B cell (primary cell): ENCODE measurements at regions not wholly inside any gene's neighbourhood (a gene's known extent, or its start where the extent isn't known, plus 50 kb on each side); places are given as distances from the start of the nearest gene placed in this dataset.

Source experiments
- ATAC-seq: fragments of 200-7000 bp; cut with Tn5 transposase; one replicate; pipeline ENCODE4 v1.10.0; 2021; ENCODE audit warnings: low read depth, mild to moderate bottlenecking, moderate number of reproducible peaks, moderate library complexity
- CTCF ChIA-PET: fragments of 350-600 bp; sonication (Branson Sonifier 250); formaldehyde crosslinking; loops from one replicate; lab custom pipeline; 2021; ENCODE audit warnings: antibody characterized with exemption, inconsistent platforms; lab: Charles Lee
- POLR2A ChIA-PET: fragments of 350-600 bp; sonication (Branson Sonifier 250); formaldehyde crosslinking; loops from one replicate; lab custom pipeline; 2021; ENCODE audit warnings: antibody characterized with exemption; lab: Charles Lee
- DNase-seq: peaks from one replicate; pipeline ENCODE4 v3.0.0; 2013
- H2AFZ ChIP-seq: 2 replicates; pipeline ENCODE4 v1.6.1; 2012; ENCODE audit warnings: mild to moderate bottlenecking, low read depth, low read length; ENCODE audit not compliant: insufficient read depth, poor library complexity, severe bottlenecking
- H3K27ac ChIP-seq, 2 donors: 1 replicate in 1 of 2; 2 replicates in 1 of 2; pipeline ENCODE4 v1.5.1; 2012 to 2013; ENCODE audit warnings: low read length in 2 of 2, mild to moderate bottlenecking in 2 of 2, moderate library complexity in 1 of 2
- H3K27me3 ChIP-seq, 4 experiments: fragments of 200-600 bp in 1 of 4; sonication (generic) in 1 of 4; replicated peaks in 1 of 4; 1 replicate in 2 of 4; 2 replicates in 2 of 4; pipeline versions ENCODE4 v1.6.1 to v1.7.0; 2013 to 2016; ENCODE audit warnings: low read length in 3 of 4, mild to moderate bottlenecking in 2 of 4, mixed read lengths in 1 of 4, moderate library complexity in 1 of 4; ENCODE audit not compliant: insufficient read depth in 4 of 4, control insufficient read depth in 3 of 4; ENCODE audit errors: control extremely low read depth in 1 of 4
- H3K36me3 ChIP-seq, 2 experiments: replicated peaks in 1 of 2; 1 replicate in 1 of 2; 2 replicates in 1 of 2; pipeline versions ENCODE4 v1.6.1 to v1.7.1; 2013; ENCODE audit warnings: low read length in 1 of 2; ENCODE audit not compliant: insufficient read depth in 2 of 2, control insufficient read depth in 1 of 2; ENCODE audit errors: control extremely low read depth in 1 of 2, extremely low read depth in 1 of 2
- H3K4me1 ChIP-seq, 2 donors: fragments of 200-600 bp in 1 of 2; sonication (generic) in 1 of 2; 1 replicate in 1 of 2; 2 replicates in 1 of 2; pipeline versions ENCODE4 v1.5.1 to v1.6.1; 2013 to 2017; ENCODE audit warnings: low read length in 2 of 2; ENCODE audit not compliant: control insufficient read depth in 2 of 2, insufficient read depth in 2 of 2
- H3K4me2 ChIP-seq: replicated peaks from 2 replicates; pipeline ENCODE3; 2012; ENCODE audit warnings: mild to moderate bottlenecking, low read depth, low read length; ENCODE audit not compliant: poor library complexity, severe bottlenecking
- H3K4me3 ChIP-seq, 5 experiments: fragments of 200-600 bp in 1 of 5; sonication (generic) in 1 of 5; 1 replicate in 3 of 5; 2 replicates in 2 of 5; pipeline versions ENCODE4 v1.5.1 to v1.7.0; 2011 to 2016; ENCODE audit warnings: low read length in 4 of 5, mild to moderate bottlenecking in 4 of 5, low read depth in 2 of 5, control low read depth in 1 of 5, moderate library complexity in 1 of 5; ENCODE audit not compliant: insufficient read depth in 1 of 5; ENCODE audit errors: control extremely low read depth in 1 of 5, extremely low read depth in 1 of 5
- H3K79me2 ChIP-seq: fragments of 200-600 bp; sonication (generic); one replicate; pipeline ENCODE4 v1.6.0; 2016; ENCODE audit warnings: low read length; ENCODE audit not compliant: control insufficient read depth, insufficient read depth
- H3K9ac ChIP-seq: fragments of 200-600 bp; sonication (generic); 2 replicates; pipeline ENCODE4 v1.6.1; 2017; ENCODE audit warnings: mild to moderate bottlenecking, low read length, moderate library complexity
- H3K9me3 ChIP-seq, 3 donors: one replicate each; pipeline versions ENCODE4 v1.6.1 to v1.7.1; 2013; ENCODE audit warnings: low read length in 2 of 3; ENCODE audit not compliant: control insufficient read depth in 2 of 3, insufficient read depth in 1 of 3; ENCODE audit errors: control extremely low read depth in 1 of 3
- H4K20me1 ChIP-seq: 2 replicates; pipeline ENCODE4 v1.6.0; 2012; ENCODE audit warnings: mild to moderate bottlenecking, low read length; ENCODE audit not compliant: insufficient read depth, control insufficient read depth, poor library complexity, severe bottlenecking
- H3K27ac Mint-ChIP-seq: one replicate; pipeline ENCODE4 v1.8.0; 2021; ENCODE audit warnings: mixed read lengths
- H3K27me3 Mint-ChIP-seq: one replicate; pipeline ENCODE4 v1.8.0; 2021; ENCODE audit warnings: mixed read lengths
- H3K4me1 Mint-ChIP-seq: one replicate; pipeline ENCODE4 v1.8.0; 2021; ENCODE audit warnings: mixed read lengths
- H3K4me3 Mint-ChIP-seq: one replicate; pipeline ENCODE4 v1.8.0; 2021; ENCODE audit warnings: mixed read lengths
- H3K9me3 Mint-ChIP-seq: one replicate; pipeline ENCODE4 v1.8.0; 2022; ENCODE audit warnings: mixed read lengths; ENCODE audit not compliant: insufficient read depth
- EZH2 ChIP-seq: IDR thresholded peaks from 2 replicates; pipeline ENCODE4 v1.6.1; 2012; ENCODE audit warnings: borderline replicate concordance, low read depth, mild to moderate bottlenecking, moderate library complexity, low read length; ENCODE audit not compliant: insufficient read depth, poor library complexity, severe bottlenecking
- WGBS: methylation state at CpG from one replicate; pipeline ENCODE4 v1.1.5; 2013; ENCODE audit warnings: missing lambda C conversion rate; ENCODE audit not compliant: insufficient coverage; 5-methylcytosine and 5-hydroxymethylcytosine counted together
- intact Hi-C: fragments of 100-400 bp; cut with micrococcal nuclease; formaldehyde crosslinking; loops from one replicate; pipeline ENCODE4 v1.10.0; 2022
- TF ChIP-seq, protein P1 (sequence below): fragments of 200-600 bp; IDR thresholded peaks from one replicate; pipeline ENCODE4 v1.8.0; 2022; ENCODE audit warnings: antibody characterized with exemption, mild to moderate bottlenecking

DNA sequence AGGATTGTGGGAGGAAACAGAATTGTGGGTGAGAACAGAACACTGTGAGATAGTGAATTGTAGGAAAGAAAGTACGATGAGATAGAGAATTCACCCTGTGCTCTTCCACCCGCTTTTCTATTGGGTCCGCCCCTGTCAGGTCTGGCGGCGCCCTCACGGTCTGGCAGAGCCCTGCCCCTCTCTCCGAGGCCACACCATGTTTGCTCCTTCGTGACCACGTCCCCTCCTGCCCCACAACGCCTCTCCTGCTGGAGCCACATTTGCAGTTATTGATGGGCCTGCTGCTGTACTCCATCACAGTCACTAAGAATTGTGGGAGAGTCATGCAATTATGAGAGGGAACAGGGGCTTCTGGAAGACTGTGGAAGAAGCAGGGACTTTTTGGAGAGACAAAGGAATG is 473.1 kb downstream of the KLF12 start:
- intact Hi-C loops: no loop called here
- ATAC-seq (no peak), DNase-seq (no peak)
- 96% methylated on average over 10 of the region's 10 CpGs for WGBS
- Histone ChIP-seq H3K4me2 (no peak overlapping the region), H3K27me3 (no peaks in the 10 kb centered on the region), H3K79me2 (no peaks in the 10 kb centered on the region), H4K20me1 (no peaks in the 10 kb centered on the region), H3K4me3 (no peak overlapping the region), H3K9me3 (peaks cover 0 to 10% (median 0%) of the 10 kb centered on the region in 3 donors), H3K27ac (no peak overlapping the region), H3K4me1 (no peaks in the 10 kb centered on the region), H2AFZ (no peak overlapping the region), H3K9ac (no peak overlapping the region), H3K36me3 (no peaks in the 10 kb centered on the region)
- CTCF ChIA-PET: no interaction called here
- TF ChIP-seq EZH2: no peak
- TF ChIP-seq, protein P1, sequence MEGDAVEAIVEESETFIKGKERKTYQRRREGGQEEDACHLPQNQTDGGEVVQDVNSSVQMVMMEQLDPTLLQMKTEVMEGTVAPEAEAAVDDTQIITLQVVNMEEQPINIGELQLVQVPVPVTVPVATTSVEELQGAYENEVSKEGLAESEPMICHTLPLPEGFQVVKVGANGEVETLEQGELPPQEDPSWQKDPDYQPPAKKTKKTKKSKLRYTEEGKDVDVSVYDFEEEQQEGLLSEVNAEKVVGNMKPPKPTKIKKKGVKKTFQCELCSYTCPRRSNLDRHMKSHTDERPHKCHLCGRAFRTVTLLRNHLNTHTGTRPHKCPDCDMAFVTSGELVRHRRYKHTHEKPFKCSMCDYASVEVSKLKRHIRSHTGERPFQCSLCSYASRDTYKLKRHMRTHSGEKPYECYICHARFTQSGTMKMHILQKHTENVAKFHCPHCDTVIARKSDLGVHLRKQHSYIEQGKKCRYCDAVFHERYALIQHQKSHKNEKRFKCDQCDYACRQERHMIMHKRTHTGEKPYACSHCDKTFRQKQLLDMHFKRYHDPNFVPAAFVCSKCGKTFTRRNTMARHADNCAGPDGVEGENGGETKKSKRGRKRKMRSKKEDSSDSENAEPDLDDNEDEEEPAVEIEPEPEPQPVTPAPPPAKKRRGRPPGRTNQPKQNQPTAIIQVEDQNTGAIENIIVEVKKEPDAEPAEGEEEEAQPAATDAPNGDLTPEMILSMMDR: no peak
- Mint-ChIP-seq H3K27me3 (peaks cover 4% of the 10 kb centered on the region), H3K4me3 (no peak overlapping the region), H3K27ac (no peak overlapping the region), H3K9me3 (peaks cover 3% of the 10 kb centered on the region), H3K4me1 (no peaks in the 10 kb centered on the region)
- POLR2A ChIA-PET: no interaction called here

GRCh38 chr13:73658639-73659038 is 475.6 kb downstream of the KLF12 start:
- Histone ChIP-seq H3K4me3 (no peak overlapping the region), H3K79me2 (no peaks in the 10 kb centered on the region), H3K4me2 (no peak overlapping the region), H3K36me3 (no peaks in the 10 kb centered on the region), H3K9ac (no peak overlapping the region), H3K9me3 (peaks cover 0 to 10% (median 0%) of the 10 kb centered on the region in 3 donors), H4K20me1 (no peaks in the 10 kb centered on the region), H3K27me3 (no peaks in the 10 kb centered on the region), H2AFZ (no peak overlapping the region), H3K27ac (no peak overlapping the region), H3K4me1 (no peaks in the 10 kb centered on the region)
- Mint-ChIP-seq H3K4me3 (no peak overlapping the region), H3K27me3 (peaks cover 4% of the 10 kb centered on the region), H3K4me1 (no peaks in the 10 kb centered on the region), H3K27ac (no peak overlapping the region), H3K9me3 (peaks cover 3% of the 10 kb centered on the region)
- CTCF ChIA-PET: no interaction called here
- DNase-seq (no peak), ATAC-seq (no peak)
- TF ChIP-seq, protein P1: no peak
- TF ChIP-seq EZH2: no peak
- intact Hi-C loops: no loop called here
- POLR2A ChIA-PET: no interaction called here
